ENCODE measurements at regions not wholly inside any gene's neighbourhood (a gene's known extent, or its start where the extent isn't known, plus 50 kb on each side); places are given as distances from the start of the nearest gene placed in this dataset.
"Not testable (repeated sequence)": the region's sequence is repeated elsewhere in the genome, so short reads cannot be mapped to it uniquely, and the experiment has no call there.

DNA sequence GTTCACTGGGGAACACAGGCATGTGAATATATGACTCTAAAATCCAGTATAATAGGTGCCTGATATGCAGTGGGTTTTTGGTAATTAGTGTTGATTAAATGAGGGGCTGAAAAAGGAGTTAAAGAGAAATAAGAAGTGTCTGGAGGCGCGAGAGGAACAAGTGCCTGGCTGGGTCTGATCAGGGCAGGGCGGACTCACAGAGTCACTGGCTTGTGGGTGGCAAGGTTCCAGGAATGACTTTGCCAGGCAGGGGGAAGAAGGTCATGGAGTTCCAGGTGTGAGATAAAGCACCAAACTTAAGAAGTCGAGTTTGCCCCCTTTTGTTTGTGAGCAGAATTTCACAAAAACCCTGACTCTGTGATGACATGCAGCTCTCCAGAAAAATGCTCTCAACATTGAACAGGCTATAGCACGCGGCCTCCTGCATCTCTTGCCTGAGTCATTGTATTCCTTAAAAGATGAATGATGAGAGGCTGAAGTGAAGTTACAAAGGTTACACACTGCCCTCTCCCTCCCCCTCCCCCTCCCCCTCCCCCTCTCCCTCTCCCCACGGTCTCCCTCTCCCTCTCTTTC is 63.0 kb upstream of the LMCD1 start:
- no peak overlapping the region for H3K27ac ChIP-seq
- H3K36me3 ChIP-seq (replicated peaks): no peaks in the 10 kb centered on the region
- DNase-seq: no peak
- TF ChIP-seq, protein P1, sequence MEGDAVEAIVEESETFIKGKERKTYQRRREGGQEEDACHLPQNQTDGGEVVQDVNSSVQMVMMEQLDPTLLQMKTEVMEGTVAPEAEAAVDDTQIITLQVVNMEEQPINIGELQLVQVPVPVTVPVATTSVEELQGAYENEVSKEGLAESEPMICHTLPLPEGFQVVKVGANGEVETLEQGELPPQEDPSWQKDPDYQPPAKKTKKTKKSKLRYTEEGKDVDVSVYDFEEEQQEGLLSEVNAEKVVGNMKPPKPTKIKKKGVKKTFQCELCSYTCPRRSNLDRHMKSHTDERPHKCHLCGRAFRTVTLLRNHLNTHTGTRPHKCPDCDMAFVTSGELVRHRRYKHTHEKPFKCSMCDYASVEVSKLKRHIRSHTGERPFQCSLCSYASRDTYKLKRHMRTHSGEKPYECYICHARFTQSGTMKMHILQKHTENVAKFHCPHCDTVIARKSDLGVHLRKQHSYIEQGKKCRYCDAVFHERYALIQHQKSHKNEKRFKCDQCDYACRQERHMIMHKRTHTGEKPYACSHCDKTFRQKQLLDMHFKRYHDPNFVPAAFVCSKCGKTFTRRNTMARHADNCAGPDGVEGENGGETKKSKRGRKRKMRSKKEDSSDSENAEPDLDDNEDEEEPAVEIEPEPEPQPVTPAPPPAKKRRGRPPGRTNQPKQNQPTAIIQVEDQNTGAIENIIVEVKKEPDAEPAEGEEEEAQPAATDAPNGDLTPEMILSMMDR (IDR thresholded peaks at IDR 0.05; ENCODE audit: low read depth, low read length, missing control alignments): no peak
- no peaks in the 10 kb centered on the region for H3K27me3 ChIP-seq (replicated peaks)
- in situ Hi-C loops (cut with HindIII; ENCODE audit: low pct_ligation_motif_present, low sequenced_read_pairs): no loop called here
- no peak overlapping the region for H3K4me3 ChIP-seq (ENCODE audit: low read depth, low read length)

DNA sequence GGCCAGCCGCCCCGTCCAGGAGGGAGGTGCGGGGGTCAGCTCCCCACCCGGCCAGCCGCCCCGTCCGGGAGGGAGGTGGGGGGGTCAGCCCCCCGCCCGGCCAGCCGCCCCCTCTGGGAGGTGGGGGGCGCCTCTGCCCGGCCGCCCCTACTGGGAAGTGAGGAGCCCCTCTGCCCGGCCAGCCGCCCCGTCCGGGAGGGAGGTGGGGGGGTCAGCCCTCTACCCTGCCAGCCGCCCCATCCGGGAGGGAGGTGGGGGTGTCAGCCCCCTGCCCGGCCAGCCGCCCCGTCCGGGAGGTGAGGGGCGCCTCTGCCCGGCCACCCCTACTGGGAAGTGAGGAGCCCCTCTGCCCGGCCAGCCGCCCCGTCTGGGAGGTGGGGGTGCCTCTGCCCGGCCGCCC is 61.5 kb upstream of the LMCD1 start:
- in situ Hi-C loops (cut with HindIII; ENCODE audit: low pct_ligation_motif_present, low sequenced_read_pairs); DNase-seq; H3K4me3 ChIP-seq (ENCODE audit: low read depth, low read length); H3K36me3 ChIP-seq (replicated peaks); H3K27ac ChIP-seq; H3K27me3 ChIP-seq (replicated peaks): not testable (repeated sequence)

DNA sequence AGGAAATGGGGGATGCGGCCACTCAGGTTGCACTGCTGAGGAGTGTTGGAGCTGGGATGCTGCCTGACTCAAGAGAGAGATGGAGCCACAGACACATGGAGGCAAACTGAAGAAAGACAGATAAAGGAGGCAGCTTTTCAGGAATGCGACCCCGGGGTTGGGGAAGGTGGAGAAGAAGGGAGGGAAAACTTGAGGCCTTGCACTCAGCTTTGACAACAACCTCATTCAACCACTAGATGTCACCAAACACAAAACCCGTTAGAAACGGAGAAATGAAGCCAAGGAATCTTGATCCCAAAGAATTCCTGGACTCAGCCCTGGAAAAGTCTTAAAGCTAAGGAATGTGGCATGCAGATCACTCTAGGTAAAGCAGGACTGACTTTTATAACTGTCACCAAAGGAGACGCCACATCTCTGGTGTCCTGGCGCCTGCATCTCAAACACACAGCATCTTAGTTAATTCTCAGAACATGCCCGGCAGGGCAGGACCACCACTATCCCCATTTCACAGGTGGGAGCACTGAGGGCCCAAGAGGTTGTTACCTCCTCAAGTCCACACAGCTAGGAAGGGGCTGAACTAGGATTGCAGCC is 59.6 kb upstream of the LMCD1 start:
- TF ChIP-seq, protein P1 (IDR thresholded peaks at IDR 0.05; ENCODE audit: low read depth, low read length, missing control alignments): peak; percentile 77
- H3K27ac ChIP-seq: no peak overlapping the region
- DNase-seq: peak; percentile 64
- H3K4me3 ChIP-seq (ENCODE audit: low read depth, low read length): no peak overlapping the region
- no peaks in the 10 kb centered on the region for H3K27me3 ChIP-seq (replicated peaks)
- H3K36me3 ChIP-seq (replicated peaks): no peaks in the 10 kb centered on the region
- in situ Hi-C loops (cut with HindIII; ENCODE audit: low pct_ligation_motif_present, low sequenced_read_pairs): no loop called here

DNA sequence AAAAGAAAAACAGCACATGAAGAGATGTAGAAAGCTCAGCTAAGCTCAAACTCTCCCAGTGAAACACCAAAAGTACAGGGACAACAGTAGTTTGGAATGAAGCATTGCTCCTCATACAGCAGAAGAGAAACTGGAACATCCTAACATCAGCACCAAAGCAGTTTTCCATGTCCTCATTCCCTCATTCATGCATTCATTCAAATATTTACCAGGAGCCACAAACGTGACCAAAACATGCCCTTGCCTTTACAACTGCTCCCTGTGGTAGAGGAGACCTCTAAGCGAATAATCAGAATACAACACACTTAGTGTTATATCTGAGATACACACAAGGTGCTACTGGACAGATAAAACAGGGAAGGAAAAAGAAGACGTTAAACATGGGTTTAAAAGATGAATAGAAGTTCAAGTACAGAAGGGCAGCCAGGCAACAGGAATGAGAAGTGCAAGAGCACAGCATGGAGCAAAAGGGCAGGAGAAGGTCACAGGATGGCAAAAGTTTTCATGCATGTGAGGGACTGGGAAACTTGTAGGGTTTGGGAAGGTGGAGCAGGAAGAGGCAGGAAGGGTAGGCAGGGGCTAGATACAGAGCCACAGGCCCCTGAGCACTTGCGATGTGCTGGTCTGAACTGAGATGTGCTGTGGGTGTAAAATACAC is 58.5 kb upstream of the LMCD1 start:
- Histone ChIP-seq H3K27ac (peak overlapping the region; percentile 97), H3K4me3 (ENCODE audit: low read depth, low read length) (no peak overlapping the region), H3K27me3 (replicated peaks) (no peaks in the 10 kb centered on the region), H3K36me3 (replicated peaks) (no peaks in the 10 kb centered on the region)
- TF ChIP-seq, protein P1 (IDR thresholded peaks at IDR 0.05; ENCODE audit: low read depth, low read length, missing control alignments): no peak
- in situ Hi-C loops (cut with HindIII; ENCODE audit: low pct_ligation_motif_present, low sequenced_read_pairs): no loop called here
- DNase-seq: peak; percentile 53

DNA sequence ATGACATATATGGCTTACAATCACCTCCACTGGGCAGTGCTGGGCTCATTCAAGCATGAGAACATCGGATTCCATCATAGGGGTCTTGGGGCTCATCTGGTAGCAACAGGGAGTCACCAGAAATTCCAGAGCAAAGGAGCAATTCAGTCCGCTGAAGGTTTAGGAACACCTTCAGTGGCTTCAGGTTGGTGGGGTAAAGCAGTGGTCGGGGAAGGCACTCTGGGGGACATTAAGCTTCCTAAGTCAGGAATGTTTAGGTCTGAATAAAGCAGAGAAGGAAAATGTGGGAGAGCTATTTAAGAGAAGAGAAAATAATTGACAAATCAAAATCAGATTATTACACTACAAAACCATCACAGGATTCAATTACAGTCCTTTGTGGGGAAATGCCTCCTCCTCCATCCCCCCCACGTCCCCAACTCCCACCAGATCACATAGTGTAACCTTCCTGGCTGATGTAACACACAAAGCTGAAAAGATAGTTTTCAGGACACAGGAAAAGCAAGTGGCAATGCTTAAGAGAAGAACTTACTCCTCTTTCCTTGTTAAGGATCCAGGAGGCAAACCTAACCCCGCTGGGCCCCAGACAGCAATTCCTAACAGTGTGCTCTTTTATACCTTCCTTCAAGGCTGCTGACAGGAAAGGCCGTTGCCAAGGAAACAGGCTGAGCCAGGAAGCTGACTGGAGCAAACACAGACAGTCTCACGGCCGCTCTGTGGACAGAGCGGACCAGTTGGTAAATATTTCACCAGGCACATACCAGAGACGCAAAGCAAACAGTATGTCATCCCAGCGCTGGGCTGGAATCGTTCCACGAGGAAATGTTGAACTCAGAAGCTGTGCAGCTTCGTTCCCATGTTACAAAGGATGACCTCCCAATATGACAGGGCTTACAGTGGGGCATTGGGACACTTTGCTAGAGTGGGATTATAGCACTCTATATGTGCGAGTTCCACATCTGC is 57.5 kb upstream of the LMCD1 start:
- peak; percentile 100 for DNase-seq
- H3K4me3 ChIP-seq (ENCODE audit: low read depth, low read length): peak overlapping the region; percentile 9
- no peaks in the 10 kb centered on the region for H3K27me3 ChIP-seq (replicated peaks)
- in situ Hi-C loops (cut with HindIII; ENCODE audit: low pct_ligation_motif_present, low sequenced_read_pairs): no loop called here
- no peaks in the 10 kb centered on the region for H3K36me3 ChIP-seq (replicated peaks)
- TF ChIP-seq, protein P1 (IDR thresholded peaks at IDR 0.05; ENCODE audit: low read depth, low read length, missing control alignments): no peak
- H3K27ac ChIP-seq: peak overlapping the region; percentile 97

DNA sequence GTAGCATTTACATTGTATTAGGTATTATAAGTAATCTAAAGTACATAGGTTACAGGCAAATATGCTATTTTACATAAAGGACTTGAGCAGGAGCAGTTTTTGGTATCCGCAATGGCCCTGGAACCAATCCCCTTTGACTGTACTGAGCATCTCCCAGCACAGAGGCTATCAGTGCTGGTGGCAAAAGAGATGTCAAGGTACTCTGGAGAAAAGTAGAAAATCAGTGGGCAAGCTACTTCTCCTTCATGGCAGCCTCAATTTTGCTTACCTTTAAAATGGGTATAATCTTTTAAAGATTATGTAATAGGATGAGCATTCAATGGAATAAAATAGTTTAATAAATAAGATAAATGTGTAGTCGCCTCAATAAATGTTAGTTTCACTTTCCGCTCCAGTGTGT is 56.7 kb upstream of the LMCD1 start:
- Histone ChIP-seq H3K27ac (peak overlapping the region; percentile 97), H3K36me3 (replicated peaks) (no peaks in the 10 kb centered on the region), H3K4me3 (ENCODE audit: low read depth, low read length) (no peak overlapping the region), H3K27me3 (replicated peaks) (no peaks in the 10 kb centered on the region)
- TF ChIP-seq, protein P1 (IDR thresholded peaks at IDR 0.05; ENCODE audit: low read depth, low read length, missing control alignments): no peak
- DNase-seq: no peak
- in situ Hi-C loops (cut with HindIII; ENCODE audit: low pct_ligation_motif_present, low sequenced_read_pairs): no loop called here

All from brain microvascular endothelial cell (primary cell).